Spleen (tissue), 11 donors: ENCODE measurements at regions not wholly inside any gene's neighbourhood (a gene's known extent, or its start where the extent isn't known, plus 50 kb on each side); places are given as distances from the start of the nearest gene placed in this dataset.
"Not testable (repeated sequence)": the region's sequence is repeated elsewhere in the genome, so short reads cannot be mapped to it uniquely, and the experiment has no call there.

Experiments used
- DNase-seq: peaks from one replicate; pipeline ENCODE4 v3.0.0-alpha.2; 2020
- H3K27ac ChIP-seq, 8 donors: fragments of 200-600 bp; sonication (generic) in 7 of 8; 1 replicate in 4 of 8; 2 replicates in 4 of 8; pipeline versions ENCODE4 v1.5.0 to v1.8.0; 2016 to 2021; ENCODE audit warnings: inconsistent platforms in 4 of 8, mild to moderate bottlenecking in 4 of 8, moderate library complexity in 1 of 8
- H3K27me3 ChIP-seq, 7 donors: fragments of 200-600 bp; sonication (generic) in 6 of 7; replicated peaks in 1 of 7; 1 replicate in 4 of 7; 2 replicates in 3 of 7; pipeline versions ENCODE4 v1.5.0 to v1.8.0; 2016 to 2021; ENCODE audit warnings: inconsistent platforms in 3 of 7, mild to moderate bottlenecking in 1 of 7
- H3K36me3 ChIP-seq, 6 donors: fragments of 200-600 bp; sonication (generic) in 5 of 6; 1 replicate in 4 of 6; 2 replicates in 2 of 6; pipeline versions ENCODE4 v1.5.0 to v1.8.0; 2016 to 2021; ENCODE audit warnings: inconsistent platforms in 2 of 6
- H3K4me1 ChIP-seq, 6 donors: fragments of 200-600 bp; sonication (generic) in 5 of 6; 1 replicate in 3 of 6; 2 replicates in 3 of 6; pipeline versions ENCODE4 v1.5.0 to v1.8.0; 2016 to 2021; ENCODE audit warnings: inconsistent platforms in 3 of 6
- H3K4me3 ChIP-seq, 8 donors: fragments of 200-600 bp; sonication (generic) in 7 of 8; 1 replicate in 4 of 8; 2 replicates in 4 of 8; pipeline versions ENCODE4 v1.5.0 to v1.8.0; 2016 to 2021; ENCODE audit warnings: inconsistent platforms in 4 of 8, mild to moderate bottlenecking in 4 of 8, moderate library complexity in 2 of 8
- H3K9me3 ChIP-seq, 8 donors: fragments of 200-600 bp; sonication (generic) in 7 of 8; 1 replicate in 4 of 8; 2 replicates in 4 of 8; pipeline versions ENCODE4 v1.5.0 to v1.8.0; 2016 to 2021; ENCODE audit warnings: inconsistent platforms in 4 of 8
- CTCF ChIP-seq, 11 experiments: fragments of 200-600 bp in 7 of 11; fragments of 450-650 bp in 4 of 11; sonication (generic) in 4 of 11; IDR thresholded peaks in 8 of 11; conservative IDR thresholded peaks in 3 of 11; 1 replicate in 7 of 11; 2 replicates in 4 of 11; pipeline versions ENCODE4 v1.4.0 to v1.8.0; 2016 to 2021; ENCODE audit warnings: antibody characterized with exemption in 11 of 11, inconsistent platforms in 4 of 11, mild to moderate bottlenecking in 1 of 11
- POLR2A ChIP-seq, 3 donors: fragments of 450-650 bp; IDR thresholded peaks; one replicate each; pipeline ENCODE4 v1.5.1; 2017; ENCODE audit warnings: antibody characterized with exemption in 3 of 3, mild to moderate bottlenecking in 1 of 3
- POLR2AphosphoS5 ChIP-seq, 3 donors: sonication (generic); formaldehyde crosslinking; IDR thresholded peaks; one replicate each; pipeline ENCODE4 v1.5.1; 2017; ENCODE audit warnings: antibody characterized with exemption in 3 of 3
- WGBS, 5 donors: extraction: QIAGEN DNeasy Blood & Tissue Kit in 3 of 5; methylation state at CpG; one replicate each; pipeline versions ENCODE4 v1.1.5 to v1.1.7; 2013 to 2018; 5-methylcytosine and 5-hydroxymethylcytosine counted together
- intact Hi-C: fragments of 100-400 bp; cut with DNase I; formaldehyde crosslinking; loops from one replicate; pipeline ENCODE4 v1.15.0; 2023; ENCODE audit warnings: low total_unique reads
- donor health status: healthy with polysubstance abuse.
- donor health status: DM: no; HTN: no; CAD: no; lungs with moderate emphysema.
- donor health status: DM: no; HTN: no; CAD: no.
- donor health status: Bipolar disorder and iron deficiency.
- donor health status: healthy.
- donor health status: DM: no; HTN: no; CAD: no.
- donor health status: DM: yes; HTN: yes; CAD: no.

GRCh38 chr7:9349625-9350024, 916.2 kb downstream of the NXPH1 start:
- TF ChIP-seq CTCF (IDR thresholded peaks at IDR 0.05 in 8 of 11, conservative IDR thresholded peaks at IDR 0.05 in 3 of 11) (no peak), POLR2A (IDR thresholded peaks at IDR 0.05) (no peak), POLR2AphosphoS5 (IDR thresholded peaks at IDR 0.05) (no peak)
- Histone ChIP-seq H3K36me3 (no peaks in the 10 kb centered on the region), H3K4me3 (no peak overlapping the region), H3K9me3 (peaks cover 0 to 5% (median 0%) of the 10 kb centered on the region in 8 donors), H3K4me1 (no peaks in the 10 kb centered on the region), H3K27me3 (no peaks in the 10 kb centered on the region), H3K27ac (no peak overlapping the region)
- 78 to 89% (median 79%) methylated on average over 3 of the region's 3 CpGs for WGBS, 5 donors
- intact Hi-C loops = no loop called here
- DNase-seq = no peak

- no peak for DNase-seq
- TF ChIP-seq CTCF (IDR thresholded peaks at IDR 0.05 in 8 of 11, conservative IDR thresholded peaks at IDR 0.05 in 3 of 11) (no peak), POLR2AphosphoS5 (IDR thresholded peaks at IDR 0.05) (no peak), POLR2A (IDR thresholded peaks at IDR 0.05) (no peak)
- WGBS, 5 donors = 73 to 87% (median 76%) methylated on average over 4 of the region's 4 CpGs
- Histone ChIP-seq H3K9me3 (peaks cover 4 to 55% (median 41%) of the 10 kb centered on the region in 8 donors), H3K4me3 (no peak overlapping the region), H3K4me1 (no peaks in the 10 kb centered on the region), H3K27ac (no peak overlapping the region), H3K27me3 (no peaks in the 10 kb centered on the region), H3K36me3 (no peaks in the 10 kb centered on the region)
- intact Hi-C loops = no loop called here
Measured at GRCh38 chr7:9391221-9391620, 957.8 kb downstream of the NXPH1 start.

GRCh38 chr7:9391984-9392383, 958.6 kb downstream of the NXPH1 start:
- no peaks in the 10 kb centered on the region for H3K36me3 ChIP-seq
- intact Hi-C loops = no loop called here
- H3K9me3 ChIP-seq = peaks cover 4 to 47% (median 35%) of the 10 kb centered on the region in 8 donors
- no peak for DNase-seq
- 81 to 88% (median 84%) methylated on average over 4 of the region's 4 CpGs for whole genome bisulfite sequencing, 5 donors
- H3K4me3 ChIP-seq = no peak overlapping the region
- H3K27me3 ChIP-seq = no peaks in the 10 kb centered on the region
- TF ChIP-seq CTCF (IDR thresholded peaks at IDR 0.05 in 8 of 11, conservative IDR thresholded peaks at IDR 0.05 in 3 of 11) (no peak), POLR2A (IDR thresholded peaks at IDR 0.05) (no peak), POLR2AphosphoS5 (IDR thresholded peaks at IDR 0.05) (no peak)
- no peak overlapping the region for H3K27ac ChIP-seq
- no peaks in the 10 kb centered on the region for H3K4me1 ChIP-seq

GRCh38 chr7:9404386-9404785, 971.0 kb downstream of the NXPH1 start:
- 92 to 96% (median 95%) methylated on average over 28 of the region's 28 CpGs for WGBS, 5 donors
- H3K27ac ChIP-seq, H3K4me1 ChIP-seq, intact Hi-C loops, H3K27me3 ChIP-seq, H3K4me3 ChIP-seq, H3K36me3 ChIP-seq, DNase-seq: not testable (repeated sequence)
- peaks cover 0 to 16% (median 3%) of the 10 kb centered on the region in 8 donors for H3K9me3 ChIP-seq

GRCh38 chr7:9407816-9408215, 974.4 kb downstream of the NXPH1 start:
- H3K9me3 ChIP-seq = peaks cover 0 to 16% (median 3%) of the 10 kb centered on the region in 8 donors
- WGBS, 5 donors = 51 to 62% (median 55%) methylated on average over 4 of the region's 4 CpGs

More at GRCh38 chr7:9407816-9408215, 974.4 kb downstream of the NXPH1 start:
- H3K27me3 ChIP-seq = no peaks in the 10 kb centered on the region
- TF ChIP-seq POLR2AphosphoS5 (IDR thresholded peaks at IDR 0.05) (no peak), CTCF (IDR thresholded peaks at IDR 0.05 in 8 of 11, conservative IDR thresholded peaks at IDR 0.05 in 3 of 11) (no peak), POLR2A (IDR thresholded peaks at IDR 0.05) (no peak)
- H3K27ac ChIP-seq = no peak overlapping the region
- DNase-seq = no peak
- intact Hi-C loops = no loop called here
- H3K4me1 ChIP-seq = no peaks in the 10 kb centered on the region
- no peak overlapping the region for H3K4me3 ChIP-seq
- H3K36me3 ChIP-seq = no peaks in the 10 kb centered on the region
